ENCODE measurements at regions not wholly inside any gene's neighbourhood (a gene's known extent, or its start where the extent isn't known, plus 50 kb on each side); places are given as distances from the start of the nearest gene placed in this dataset.

GRCh38 chr14:58785701-58786100 is 147.9 kb downstream of the DACT1 start:
- no peak for FAIRE-seq

DNA sequence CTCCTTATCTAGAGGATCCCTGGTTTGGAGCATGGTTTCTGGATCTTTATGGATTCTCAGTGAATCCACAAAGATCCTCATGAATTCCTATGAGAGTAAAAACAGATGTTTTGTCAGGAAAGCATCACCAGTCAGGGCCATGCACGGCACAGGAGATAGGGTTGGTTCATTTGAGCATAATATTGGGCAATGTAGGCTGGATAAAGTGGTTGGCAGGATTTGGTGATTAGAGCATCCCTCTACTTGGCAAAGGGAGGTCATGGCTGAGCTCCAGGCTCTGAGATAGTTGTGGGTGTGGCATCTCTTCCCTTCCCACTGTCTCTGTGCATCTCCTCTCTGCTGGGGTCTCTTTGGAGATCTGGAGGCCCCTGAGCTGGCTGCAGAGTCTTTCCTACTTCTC is 149.8 kb downstream of the DACT1 start:
- no peak for FAIRE-seq

- FAIRE-seq: no peak
Observed at GRCh38 chr14:58788655-58789503, 151.1 kb downstream of the DACT1 start.

DNA sequence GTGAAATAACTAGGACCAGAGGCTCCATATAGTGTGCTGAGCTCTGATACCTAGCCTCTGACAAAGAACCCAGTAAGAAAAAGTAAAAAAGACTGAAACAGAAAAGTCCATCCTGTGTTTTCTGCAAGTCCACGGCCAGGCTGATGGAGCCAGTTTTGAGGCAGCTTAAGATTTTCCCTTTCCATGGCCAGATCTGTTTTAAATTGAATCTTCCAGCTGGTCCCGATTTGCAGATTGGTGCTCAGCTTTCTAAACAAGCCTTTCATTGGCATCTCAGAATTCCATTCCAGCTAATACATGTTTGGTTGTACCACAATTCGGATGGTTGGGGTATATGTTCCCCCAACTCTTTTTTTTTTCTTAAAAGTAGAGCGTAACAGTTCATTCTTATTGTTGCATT is 152.0 kb downstream of the DACT1 start:
- no peak for FAIRE-seq

GRCh38 chr14:58792416-58792815 is 154.7 kb downstream of the DACT1 start:
- no peak for FAIRE-seq

GRCh38 chr14:58793131-58793740 is 155.5 kb downstream of the DACT1 start:
- FAIRE-seq: no peak

- FAIRE-seq: no peak
Observed at GRCh38 chr14:58794993-58795762, 157.4 kb downstream of the DACT1 start.

DNA sequence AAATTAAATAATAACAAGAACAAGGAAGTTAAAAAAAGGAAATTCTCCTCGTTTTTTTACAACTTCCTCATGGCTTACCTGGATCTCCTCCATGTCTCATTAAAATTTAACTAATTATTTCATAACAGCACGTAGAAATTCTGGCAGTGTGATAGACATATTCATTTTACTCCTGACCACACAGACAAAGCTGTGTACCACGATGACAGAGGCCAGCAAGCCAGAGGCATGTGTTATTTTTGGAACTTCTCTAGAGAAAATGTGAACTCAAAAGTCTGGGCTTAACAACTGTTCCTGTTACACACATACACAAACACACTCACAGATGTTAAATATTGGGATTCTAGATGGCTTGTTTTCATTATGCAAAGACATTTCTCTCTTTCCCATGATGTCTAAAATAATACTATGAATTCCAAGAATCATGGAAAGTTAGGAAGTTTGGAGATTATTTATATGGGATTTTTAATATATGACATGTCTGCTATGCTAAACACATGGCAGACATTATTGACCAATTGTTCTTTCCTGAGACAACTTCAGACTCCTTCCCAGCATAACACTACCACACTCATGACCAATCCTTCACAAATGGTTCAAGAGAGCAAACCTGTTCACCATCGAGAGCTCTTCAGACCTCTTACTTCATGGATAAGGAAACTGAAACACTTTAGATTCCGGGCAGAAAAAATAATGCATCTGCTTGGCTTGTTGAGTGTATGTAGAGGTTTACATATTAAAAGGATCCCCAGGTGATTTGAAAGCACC is 158.7 kb downstream of the DACT1 start:
- peak; percentile 17 for FAIRE-seq

- no peak for FAIRE-seq
Observed at GRCh38 chr14:58797010-58797429, 159.3 kb downstream of the DACT1 start.

DNA sequence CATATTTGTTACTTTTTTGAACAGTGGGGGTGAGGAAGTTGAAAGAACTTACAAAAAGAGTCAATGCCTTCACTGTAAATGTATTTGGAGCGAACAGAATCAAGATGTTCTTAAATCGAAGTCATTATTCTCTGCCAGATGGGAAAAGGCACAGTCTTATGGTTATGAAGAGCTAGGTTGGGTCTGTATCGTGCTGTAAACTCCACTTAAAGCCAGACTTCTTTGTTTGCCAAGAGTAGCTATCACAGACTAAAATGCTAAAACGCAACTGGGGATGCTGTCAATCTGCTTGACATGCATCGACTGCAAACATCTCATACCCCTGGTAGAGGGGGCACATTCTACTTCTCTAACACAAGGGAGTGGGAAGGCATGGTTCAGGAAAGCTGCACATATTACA is 160.4 kb downstream of the DACT1 start:
- no peak for FAIRE-seq

DNA sequence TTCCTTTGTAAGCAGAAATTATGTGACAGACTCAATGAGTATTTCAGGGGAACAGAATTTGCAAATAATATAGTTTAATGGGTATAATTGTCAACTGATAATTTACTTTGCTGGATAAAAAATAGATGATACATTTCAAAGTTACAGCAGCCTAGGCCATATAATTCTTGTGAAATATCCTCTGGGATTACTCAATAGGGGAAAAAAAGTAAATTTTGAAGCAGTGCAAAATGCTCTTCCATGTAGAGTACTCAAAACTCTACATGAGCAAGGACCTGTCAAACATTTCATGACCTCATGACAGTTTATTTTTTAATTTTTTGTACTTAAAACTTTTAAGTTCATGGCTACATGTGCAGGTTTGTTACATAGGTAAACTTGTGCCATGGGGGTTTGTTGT is 163.3 kb downstream of the DACT1 start:
- FAIRE-seq: no peak

DNA sequence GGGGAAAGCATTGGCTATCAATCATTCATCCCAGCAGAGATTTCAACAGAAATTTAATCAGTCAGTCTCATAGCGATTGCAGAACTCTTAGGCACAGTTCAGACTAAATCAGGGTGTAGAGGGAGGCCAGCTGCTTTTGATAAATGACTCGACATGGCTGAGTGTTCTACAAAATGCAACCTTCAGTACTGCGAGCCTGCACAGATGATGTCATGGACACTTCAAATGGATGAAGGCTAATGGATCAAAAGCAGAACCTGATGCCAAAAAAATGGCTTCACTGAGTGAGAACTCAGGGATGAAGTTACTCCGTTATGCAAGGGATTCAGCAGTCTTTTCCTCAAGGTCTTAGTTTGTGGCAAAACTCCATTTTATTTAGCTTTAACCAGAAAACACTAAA is 167.3 kb downstream of the DACT1 start:
- FAIRE-seq: no peak

DNA sequence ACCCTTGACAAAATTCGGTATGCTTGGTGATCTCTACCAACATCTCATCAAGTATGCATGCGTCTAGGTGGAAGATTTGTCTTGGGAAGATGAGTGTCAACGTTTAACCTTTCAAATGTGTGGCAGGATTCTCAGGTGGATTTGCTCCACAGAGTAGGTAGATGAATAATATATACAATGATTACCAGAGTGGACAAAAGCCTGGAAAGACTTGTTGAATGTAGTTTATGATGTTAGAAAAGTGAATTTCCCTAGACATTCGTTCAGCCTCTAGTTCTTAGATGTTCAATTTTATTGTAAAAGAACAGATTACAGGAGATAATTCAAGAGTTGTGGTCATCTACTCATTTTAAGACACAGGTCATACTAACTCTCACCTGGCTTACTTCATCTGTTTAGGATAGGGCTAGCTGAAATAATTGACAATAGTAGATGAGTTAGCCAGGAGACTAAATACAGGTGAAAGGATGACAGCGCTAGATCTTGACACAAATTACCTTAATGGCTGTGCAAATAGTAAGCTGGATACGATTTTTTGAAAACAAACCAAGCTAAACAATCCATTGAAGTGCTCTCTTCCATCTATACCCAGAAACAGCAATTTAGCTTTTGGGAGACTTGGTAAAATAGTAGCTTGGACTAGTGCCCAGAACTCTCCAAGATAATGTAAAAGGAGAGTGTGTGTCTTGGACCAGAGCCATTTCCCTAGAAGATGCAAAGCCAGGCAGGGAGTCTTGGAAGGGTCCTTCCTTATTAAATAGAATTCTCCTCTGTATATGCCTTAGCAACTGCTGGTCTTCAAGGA is 168.0 kb downstream of the DACT1 start:
- peak; percentile 90 for FAIRE-seq

GRCh38 chr14:58807191-58807590 is 169.4 kb downstream of the DACT1 start:
- FAIRE-seq: no peak

GRCh38 chr14:58808828-58809227 is 171.1 kb downstream of the DACT1 start:
- FAIRE-seq: no peak

GRCh38 chr14:58809520-58809919 is 171.8 kb downstream of the DACT1 start:
- no peak for FAIRE-seq

DNA sequence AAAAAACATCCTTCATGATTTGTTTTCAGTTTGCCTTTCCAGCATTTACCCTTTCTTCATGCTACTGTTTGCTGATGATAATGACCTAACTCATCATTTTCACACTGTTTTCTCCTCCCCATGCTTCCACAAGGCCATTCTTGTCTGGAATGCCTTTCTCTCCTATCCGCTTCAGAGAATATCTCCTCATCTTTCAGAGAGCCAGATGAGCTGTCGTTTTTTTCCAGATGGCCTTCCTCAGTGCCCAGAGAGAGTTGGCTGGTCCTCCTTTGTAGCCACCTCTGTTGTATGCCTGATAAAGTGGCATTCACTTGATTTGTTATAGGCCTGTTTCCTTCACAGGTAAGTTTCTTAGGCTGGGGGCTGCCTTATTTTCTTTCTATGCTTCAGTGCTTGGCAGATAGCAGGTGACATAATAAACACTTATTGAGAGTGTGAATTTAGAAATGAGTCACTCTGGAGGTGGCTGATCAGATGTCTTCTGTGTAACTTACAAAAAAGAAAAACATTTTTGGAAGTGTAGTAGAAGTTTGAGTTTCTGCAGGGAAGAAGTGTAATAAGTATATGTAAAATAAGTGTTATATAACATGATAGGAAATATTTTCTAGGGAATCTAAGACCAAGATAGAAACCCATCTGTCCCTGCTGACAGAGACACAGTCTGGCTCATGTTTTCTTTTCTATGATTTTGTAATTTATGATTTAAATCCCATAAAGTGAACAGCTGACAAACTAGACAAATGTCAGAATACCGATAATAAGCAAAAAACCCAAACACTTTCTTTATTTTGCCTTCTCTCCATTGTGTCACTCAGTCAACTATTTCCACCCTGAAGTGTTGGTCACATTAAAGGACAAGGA is 174.5 kb downstream of the DACT1 start:
- no peak for FAIRE-seq

DNA sequence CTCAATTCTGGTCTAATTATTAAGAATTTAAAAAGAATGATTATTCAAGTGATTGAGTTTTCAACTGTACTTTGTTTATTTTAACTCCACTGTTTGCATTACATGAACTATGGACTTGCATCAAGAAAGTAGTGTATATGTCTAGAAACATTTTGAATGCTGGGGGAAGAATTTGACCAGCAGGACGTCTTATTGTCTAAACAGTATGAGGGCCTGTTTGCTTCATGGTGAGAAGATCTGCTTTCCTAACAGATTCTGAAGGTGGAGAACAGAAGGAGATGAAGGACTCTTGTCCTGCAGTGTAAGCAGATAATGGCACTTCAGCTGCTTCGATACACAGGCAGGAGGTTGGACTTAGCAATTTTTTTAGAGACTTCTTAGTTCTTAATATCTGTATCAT is 176.0 kb downstream of the DACT1 start:
- no peak for FAIRE-seq

DNA sequence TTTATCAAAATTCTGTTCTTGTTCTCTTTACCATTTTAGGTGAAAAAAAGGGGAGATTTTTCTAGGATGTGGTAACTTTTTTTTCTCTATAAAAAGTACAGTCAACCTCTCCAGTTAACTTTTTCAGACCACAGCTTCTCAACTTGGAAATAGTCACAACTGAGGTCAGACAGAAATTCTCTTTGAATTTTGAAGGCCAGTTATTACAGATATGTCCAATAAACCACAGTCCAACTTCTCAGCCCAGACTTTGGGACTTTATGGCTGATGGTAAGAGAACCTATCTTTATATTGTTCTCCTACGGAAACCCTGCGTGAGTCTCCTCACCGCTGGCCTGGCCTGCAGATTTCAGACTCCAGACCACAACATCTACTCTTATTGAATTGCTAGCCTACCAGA is 176.7 kb downstream of the DACT1 start:
- no peak for FAIRE-seq

DNA sequence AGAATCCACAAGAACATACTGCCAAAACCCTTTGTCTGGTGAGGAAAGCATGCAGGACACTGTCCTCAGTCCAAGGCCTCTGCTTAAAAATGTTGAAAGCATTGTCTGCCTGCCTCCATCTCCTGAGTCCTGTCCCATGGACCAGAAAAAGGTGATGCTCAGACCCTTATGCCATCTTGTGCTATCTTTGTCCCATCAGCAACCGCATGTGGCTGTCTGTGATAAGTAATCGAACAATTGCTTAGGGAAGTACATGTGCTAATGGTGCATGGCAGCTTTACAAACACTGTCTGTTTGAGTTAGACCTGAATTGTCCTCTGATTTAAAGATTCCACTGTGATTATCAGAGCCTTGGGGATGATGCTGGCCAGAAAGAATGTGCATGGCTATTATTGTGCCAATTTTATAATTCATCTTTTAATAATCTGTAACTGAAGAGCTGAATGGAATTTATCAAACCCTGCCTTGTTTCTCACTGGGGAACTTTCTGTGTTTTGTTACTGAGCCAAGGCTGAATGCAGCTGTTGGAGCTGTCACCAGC is 177.5 kb downstream of the DACT1 start:
- no peak for FAIRE-seq

DNA sequence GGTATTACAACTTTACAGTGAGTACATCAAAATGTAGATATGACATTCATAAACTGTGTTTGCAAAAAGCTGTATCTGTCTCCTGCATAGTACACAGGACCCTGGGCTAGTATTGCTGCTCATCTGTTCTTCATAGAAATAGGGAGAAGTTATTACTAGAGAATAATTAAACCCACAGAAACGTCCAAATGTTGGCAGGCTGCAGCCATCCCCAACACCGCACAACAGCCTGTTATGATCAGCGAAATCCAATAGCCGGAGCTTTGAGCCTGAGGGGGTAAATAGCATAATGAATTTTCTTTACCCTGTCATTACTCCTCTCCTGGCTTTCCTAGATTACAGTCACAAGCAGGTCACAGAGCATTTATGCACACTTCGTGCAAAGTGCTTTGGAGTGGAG is 178.0 kb downstream of the DACT1 start:
- FAIRE-seq: no peak
